SJCRH30 (cell line): ENCODE measurements at regions not wholly inside any gene's neighbourhood (a gene's known extent, or its start where the extent isn't known, plus 50 kb on each side); places are given as distances from the start of the nearest gene placed in this dataset.

Experiments used
- DNase-seq, 2 experiments: peaks; one replicate each; pipeline ENCODE4 v3.0.0-alpha.2; 2015 to 2020
- H3K27ac ChIP-seq: fragments of 250-450 bp; sonication (Bioruptor Pico); 2 replicates; pipeline ENCODE4 v1.5.1; 2020; ENCODE audit warnings: mild to moderate bottlenecking, moderate library complexity
- H3K27me3 ChIP-seq: fragments of 250-450 bp; sonication (Bioruptor Pico); 2 replicates; pipeline ENCODE4 v1.5.1; 2020; ENCODE audit warnings: mild to moderate bottlenecking, moderate library complexity
- H3K36me3 ChIP-seq: fragments of 250-450 bp; sonication (Bioruptor Pico); 2 replicates; pipeline ENCODE4 v1.5.1; 2020; ENCODE audit warnings: mild to moderate bottlenecking, moderate library complexity
- H3K4me1 ChIP-seq: fragments of 250-450 bp; sonication (Bioruptor Pico); 2 replicates; pipeline ENCODE4 v1.5.1; 2020; ENCODE audit warnings: mild to moderate bottlenecking, moderate library complexity
- H3K4me3 ChIP-seq: fragments of 250-450 bp; sonication (Bioruptor Pico); 2 replicates; pipeline ENCODE4 v1.5.1; 2020; ENCODE audit warnings: mild to moderate bottlenecking, moderate library complexity
- H3K9me3 ChIP-seq: fragments of 250-450 bp; sonication (Bioruptor Pico); replicated peaks from 2 replicates; pipeline ENCODE4 v1.5.1; 2020; ENCODE audit warnings: mild to moderate bottlenecking, moderate library complexity

- H3K27me3 ChIP-seq, result 0 out of 2 replicates have a peak, but pooled peaks cover 4% of the 10 kb centered on the region
- H3K9me3 ChIP-seq, result no peaks in the 10 kb centered on the region
- H3K27ac ChIP-seq, result no peak overlapping the region
- no peak overlapping the region for H3K4me3 ChIP-seq
- no peak for DNase-seq
- no peaks in the 10 kb centered on the region for H3K4me1 ChIP-seq
- no peaks in the 10 kb centered on the region for H3K36me3 ChIP-seq
These were observed 241.2 kb upstream of the PREP start for GRCh38 chr6:105644073-105644489.

DNA sequence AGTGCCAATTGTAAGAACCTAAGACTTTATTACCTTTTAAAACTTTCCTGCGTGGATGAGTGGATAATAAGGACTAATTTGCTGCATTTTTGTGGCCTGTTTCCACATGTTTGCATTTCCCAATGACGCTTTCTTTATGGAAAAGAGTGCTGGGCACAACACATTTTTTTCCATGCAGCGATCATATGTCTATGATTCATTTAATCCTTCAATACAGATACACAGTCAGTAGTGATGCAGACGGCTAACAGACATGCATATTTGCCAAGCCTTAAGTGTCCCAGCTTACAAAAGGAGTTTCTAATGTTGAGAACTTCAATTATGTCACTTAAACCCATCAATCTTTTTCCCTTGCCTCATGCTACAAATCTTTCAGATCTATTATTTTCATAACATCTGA lies 239.8 kb upstream of the PREP start:
- H3K36me3 ChIP-seq, result no peaks in the 10 kb centered on the region
- no peak overlapping the region for H3K4me3 ChIP-seq
- no peaks in the 10 kb centered on the region for H3K9me3 ChIP-seq
- H3K27ac ChIP-seq, result no peak overlapping the region
- 0 out of 2 replicates have a peak, but pooled peaks cover 4% of the 10 kb centered on the region for H3K27me3 ChIP-seq
- H3K4me1 ChIP-seq, result no peaks in the 10 kb centered on the region
- no peak for DNase-seq

DNA sequence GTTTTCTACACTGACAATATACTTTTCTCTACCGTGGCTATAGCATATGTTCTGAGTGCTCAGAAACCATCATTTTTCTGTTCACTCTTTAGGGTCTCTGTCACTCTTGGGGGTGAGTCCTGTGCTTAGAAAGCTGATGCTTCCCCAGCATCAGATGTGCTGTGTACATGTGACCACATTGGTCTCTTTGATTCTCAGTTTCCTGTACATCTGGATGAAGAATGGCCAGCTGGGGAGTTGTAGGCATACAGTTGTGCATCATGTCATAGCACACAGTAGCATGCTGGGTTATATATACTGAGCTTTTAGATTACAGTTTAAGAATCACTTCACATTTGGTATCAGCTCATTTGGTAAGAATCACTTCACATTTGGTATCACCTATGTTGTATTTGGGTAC lies 238.6 kb upstream of the PREP start:
- Histone ChIP-seq H3K4me1 (no peaks in the 10 kb centered on the region), H3K9me3 (no peaks in the 10 kb centered on the region), H3K4me3 (no peak overlapping the region), H3K27ac (no peak overlapping the region), H3K27me3 (0 out of 2 replicates have a peak, but pooled peaks cover 4% of the 10 kb centered on the region), H3K36me3 (no peaks in the 10 kb centered on the region)
- DNase-seq, result no peak

DNA sequence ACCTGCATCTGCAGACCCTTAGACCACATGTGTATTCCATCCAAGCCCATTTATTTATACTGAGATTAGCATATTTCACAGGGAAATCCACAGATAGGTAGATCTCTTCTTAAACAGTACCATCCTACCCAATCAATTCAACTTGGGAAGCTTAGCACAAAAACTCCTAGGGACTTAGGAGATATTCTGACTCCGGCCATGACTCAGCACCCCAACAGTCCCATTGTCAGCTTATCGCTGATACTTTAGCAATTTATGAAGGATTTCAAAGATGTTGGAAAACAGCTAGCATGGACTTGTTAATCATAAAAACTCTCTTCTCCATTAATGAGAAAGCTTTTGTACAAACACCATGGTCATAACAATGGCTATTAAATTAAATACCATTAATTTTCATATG lies 236.2 kb upstream of the PREP start:
- DNase-seq, result no peak
- Histone ChIP-seq H3K4me1 (no peaks in the 10 kb centered on the region), H3K27me3 (no peaks in the 10 kb centered on the region)

DNA sequence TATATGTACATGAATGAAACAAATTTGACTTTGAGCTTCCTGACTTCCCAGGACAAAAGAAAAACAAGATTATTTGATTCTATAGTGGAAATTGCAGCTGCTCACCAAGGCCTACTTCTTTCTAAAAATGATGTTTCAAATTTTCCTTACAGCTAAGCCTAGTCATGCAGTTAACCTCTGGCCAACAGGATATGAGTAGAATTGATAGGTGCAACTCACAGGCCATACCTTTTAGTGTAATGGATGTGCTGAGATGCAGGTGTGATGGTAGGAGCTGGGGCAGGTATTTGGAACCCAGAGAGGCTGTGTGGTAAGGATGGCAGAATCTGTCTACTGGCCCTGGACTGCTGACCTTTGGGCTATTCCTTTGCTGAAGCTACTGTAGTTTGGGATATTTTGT lies 230.9 kb upstream of the PREP start:
- H3K4me3 ChIP-seq, result no peak overlapping the region
- H3K4me1 ChIP-seq, result no peaks in the 10 kb centered on the region
- H3K27me3 ChIP-seq, result no peaks in the 10 kb centered on the region
- no peak overlapping the region for H3K27ac ChIP-seq
- H3K36me3 ChIP-seq, result no peaks in the 10 kb centered on the region
- H3K9me3 ChIP-seq, result no peaks in the 10 kb centered on the region
- no peak for DNase-seq

More for the DNA sequence above, 236.2 kb upstream of the PREP start:
- H3K4me3 ChIP-seq, result no peak overlapping the region
- H3K27ac ChIP-seq, result no peak overlapping the region
- H3K36me3 ChIP-seq, result no peaks in the 10 kb centered on the region
- H3K9me3 ChIP-seq, result no peaks in the 10 kb centered on the region

GRCh38 chr6:105628156-105628860 lies 225.4 kb upstream of the PREP start:
- H3K27ac ChIP-seq, result no peak overlapping the region
- no peaks in the 10 kb centered on the region for H3K9me3 ChIP-seq
- H3K4me3 ChIP-seq, result no peak overlapping the region
- no peak for DNase-seq
- no peaks in the 10 kb centered on the region for H3K27me3 ChIP-seq
- H3K4me1 ChIP-seq, result no peaks in the 10 kb centered on the region
- H3K36me3 ChIP-seq, result no peaks in the 10 kb centered on the region

DNA sequence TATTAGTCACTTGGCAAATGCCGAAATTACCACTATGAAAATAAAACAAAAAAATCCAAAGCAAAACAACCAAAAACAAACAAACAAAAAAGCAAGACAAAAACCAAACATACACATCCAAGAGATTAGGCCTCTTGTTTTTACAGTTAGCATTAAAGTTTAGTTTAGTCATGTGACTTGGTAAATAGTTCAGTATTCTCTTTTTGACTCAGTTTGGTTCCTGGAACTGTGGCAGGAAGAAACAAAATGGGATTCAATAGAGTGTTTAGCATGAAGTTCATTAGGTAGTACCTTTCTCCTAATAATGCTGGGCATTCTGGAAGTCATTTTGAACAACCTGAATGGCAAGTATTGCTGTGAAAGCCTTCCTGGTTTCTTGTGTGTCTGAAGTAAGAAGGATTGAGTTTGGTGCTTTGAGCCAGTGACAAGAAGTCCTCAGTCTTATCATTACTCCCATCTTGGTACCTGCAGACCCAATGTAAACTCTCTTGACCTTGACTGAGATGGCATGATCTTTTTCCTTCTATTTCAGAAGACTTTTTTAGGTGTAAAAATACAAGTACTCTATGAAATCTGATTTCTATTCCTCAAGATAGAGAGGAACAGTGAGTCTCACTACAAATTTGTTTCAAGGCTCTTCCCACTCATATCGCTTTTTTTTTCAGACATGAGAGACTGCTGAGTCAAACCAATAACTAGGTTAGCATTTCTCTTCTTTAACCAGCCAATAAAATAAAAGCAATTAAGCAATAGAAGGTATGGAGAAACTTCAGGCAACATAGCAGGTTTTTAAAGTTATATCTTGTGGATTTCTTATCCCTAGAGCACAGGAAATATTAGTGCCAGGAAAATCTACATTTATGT lies 223.6 kb upstream of the PREP start:
- no peaks in the 10 kb centered on the region for H3K4me1 ChIP-seq
- no peaks in the 10 kb centered on the region for H3K27me3 ChIP-seq
- no peaks in the 10 kb centered on the region for H3K36me3 ChIP-seq
- no peaks in the 10 kb centered on the region for H3K9me3 ChIP-seq
- no peak overlapping the region for H3K4me3 ChIP-seq
- no peak overlapping the region for H3K27ac ChIP-seq
- no peak for DNase-seq

- no peaks in the 10 kb centered on the region for H3K9me3 ChIP-seq
- H3K27me3 ChIP-seq, result no peaks in the 10 kb centered on the region; the same call in 1 of the 2 replicates
- H3K36me3 ChIP-seq, result no peaks in the 10 kb centered on the region
- H3K27ac ChIP-seq, result no peak overlapping the region
- no peak for DNase-seq
- H3K4me3 ChIP-seq, result no peak overlapping the region
- H3K4me1 ChIP-seq, result no peaks in the 10 kb centered on the region
These were observed 221.1 kb upstream of the PREP start for GRCh38 chr6:105624021-105624420.

- no peak for DNase-seq
- Histone ChIP-seq H3K36me3 (no peaks in the 10 kb centered on the region), H3K27me3 (no peaks in the 10 kb centered on the region; the same call in 1 of the 2 replicates), H3K4me3 (no peak overlapping the region), H3K9me3 (no peaks in the 10 kb centered on the region), H3K4me1 (no peaks in the 10 kb centered on the region), H3K27ac (no peak overlapping the region)
These were observed 219.3 kb upstream of the PREP start for GRCh38 chr6:105622226-105622625.

DNA sequence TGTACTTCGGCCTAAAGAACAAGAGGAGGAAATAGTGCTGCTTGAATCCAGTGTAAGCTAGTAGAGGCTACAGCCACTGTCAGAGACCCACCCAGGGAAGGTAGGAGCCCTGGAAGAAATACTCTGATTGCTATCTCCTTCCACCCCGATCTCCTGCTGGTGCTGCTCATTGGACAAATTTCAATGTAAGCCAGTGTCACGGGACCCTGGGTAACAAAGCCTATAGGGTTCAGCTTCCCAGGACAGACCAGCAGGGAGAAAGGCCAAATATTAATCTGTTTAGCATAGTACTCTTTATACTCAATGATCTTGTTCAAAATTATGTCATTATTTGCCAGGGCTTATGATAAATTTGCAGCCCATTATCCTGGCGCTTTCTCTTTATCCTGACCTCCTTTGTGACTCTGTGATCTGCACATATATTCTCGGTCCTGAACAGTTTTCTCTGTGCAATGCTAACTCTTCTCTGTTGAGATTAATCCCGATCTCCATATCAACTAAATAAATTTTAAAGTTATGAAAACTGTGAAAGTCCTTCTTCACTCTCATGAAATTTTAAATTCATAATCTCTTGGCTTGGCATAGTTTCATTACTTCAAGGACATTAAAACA lies 218.8 kb upstream of the PREP start:
- Histone ChIP-seq H3K4me1 (no peaks in the 10 kb centered on the region), H3K27me3 (no peaks in the 10 kb centered on the region; the same call in 1 of the 2 replicates), H3K27ac (no peak overlapping the region), H3K9me3 (no peaks in the 10 kb centered on the region), H3K36me3 (no peaks in the 10 kb centered on the region), H3K4me3 (no peak overlapping the region)
- no peak for DNase-seq

GRCh38 chr6:105620878-105621277 lies 218.0 kb upstream of the PREP start:
- Histone ChIP-seq H3K4me1 (no peaks in the 10 kb centered on the region), H3K27ac (no peak overlapping the region), H3K27me3 (no peaks in the 10 kb centered on the region; the same call in 1 of the 2 replicates), H3K36me3 (no peaks in the 10 kb centered on the region), H3K4me3 (no peak overlapping the region), H3K9me3 (no peaks in the 10 kb centered on the region)
- no peak for DNase-seq

- Histone ChIP-seq H3K4me3 (no peak overlapping the region), H3K27ac (no peak overlapping the region), H3K4me1 (no peaks in the 10 kb centered on the region), H3K36me3 (no peaks in the 10 kb centered on the region), H3K9me3 (no peaks in the 10 kb centered on the region), H3K27me3 (no peaks in the 10 kb centered on the region; the same call in 1 of the 2 replicates)
- DNase-seq, result no peak
These were observed 217.3 kb upstream of the PREP start for GRCh38 chr6:105619971-105620741.

GRCh38 chr6:105618247-105618646 lies 215.4 kb upstream of the PREP start:
- no peak overlapping the region for H3K4me3 ChIP-seq
- DNase-seq, result no peak
- no peaks in the 10 kb centered on the region for H3K4me1 ChIP-seq
- H3K27ac ChIP-seq, result no peak overlapping the region
- no peaks in the 10 kb centered on the region; the same call in 1 of the 2 replicates for H3K27me3 ChIP-seq
- no peaks in the 10 kb centered on the region for H3K9me3 ChIP-seq
- no peaks in the 10 kb centered on the region for H3K36me3 ChIP-seq

- H3K27ac ChIP-seq, result no peak overlapping the region
- no peak overlapping the region for H3K4me3 ChIP-seq
- H3K4me1 ChIP-seq, result no peaks in the 10 kb centered on the region
- H3K27me3 ChIP-seq, result no peaks in the 10 kb centered on the region; the same call in 1 of the 2 replicates
- no peak for DNase-seq
- H3K36me3 ChIP-seq, result no peaks in the 10 kb centered on the region
- no peaks in the 10 kb centered on the region for H3K9me3 ChIP-seq
These were observed 213.6 kb upstream of the PREP start for GRCh38 chr6:105616521-105616920.
